ENCODE measurements at regions not wholly inside any gene's neighbourhood (a gene's known extent, or its start where the extent isn't known, plus 50 kb on each side); places are given as distances from the start of the nearest gene placed in this dataset.

GRCh38 chr5:74480201-74480600 is 160.3 kb downstream of the ENC1 start:
- TF ChIP-seq POLR2A (IDR thresholded peaks at IDR 0.05) (no peak), CTCF (IDR thresholded peaks at IDR 0.05) (no peak)
- no peak overlapping the region for H3K4me3 ChIP-seq
- peaks cover 0 to 4% (median 0%) of the 10 kb centered on the region in 9 donors for H3K27me3 ChIP-seq
- intact Hi-C loops (cut with DNase I): no loop called here
- peaks cover 0 to 6% (median 0%) of the 10 kb centered on the region in 12 donors for H3K4me1 ChIP-seq
- no peak overlapping the region for H3K27ac ChIP-seq
- no peak for ATAC-seq
- no peaks in the 10 kb centered on the region for H3K9me3 ChIP-seq
- 58 to 69% (median 67%) methylated on average over 6 of the region's 6 CpGs for WGBS, 4 donors
- DNase-seq: no peak
- H3K36me3 ChIP-seq: no peaks in the 10 kb centered on the region

- Histone ChIP-seq H3K4me3 (no peak overlapping the region), H3K4me1 (peaks cover 0 to 6% (median 0%) of the 10 kb centered on the region in 12 donors), H3K27me3 (peaks cover 0 to 4% (median 0%) of the 10 kb centered on the region in 9 donors), H3K36me3 (no peaks in the 10 kb centered on the region), H3K9me3 (no peaks in the 10 kb centered on the region), H3K27ac (no peak overlapping the region)
- ATAC-seq (no peak), DNase-seq (no peak)
- WGBS, 4 donors: 75 to 87% (median 79%) methylated on average over 5 of the region's 5 CpGs
- TF ChIP-seq CTCF (IDR thresholded peaks at IDR 0.05): no peak
- TF ChIP-seq POLR2A (IDR thresholded peaks at IDR 0.05): no peak
- intact Hi-C loops (cut with DNase I): no loop called here
Measured at GRCh38 chr5:74478328-74478727, 162.2 kb downstream of the ENC1 start.

- intact Hi-C loops (cut with DNase I): no loop called here
- Histone ChIP-seq H3K9me3 (no peaks in the 10 kb centered on the region), H3K27ac (no peak overlapping the region), H3K4me3 (no peak overlapping the region), H3K4me1 (peaks cover 0 to 6% (median 0%) of the 10 kb centered on the region in 12 donors), H3K36me3 (no peaks in the 10 kb centered on the region), H3K27me3 (peaks cover 0 to 4% (median 0%) of the 10 kb centered on the region in 9 donors)
- DNase-seq: no peak
- 73 to 85% (median 80%) methylated on average over 12 of the region's 12 CpGs for WGBS, 4 donors
- TF ChIP-seq POLR2A (IDR thresholded peaks at IDR 0.05) (no peak), CTCF (IDR thresholded peaks at IDR 0.05) (no peak)
- no peak for ATAC-seq
Measured at GRCh38 chr5:74477761-74478160, 162.8 kb downstream of the ENC1 start.

GRCh38 chr5:74476819-74477453 is 163.6 kb downstream of the ENC1 start:
- WGBS, 4 donors: 94 to 96% (median 94%) methylated on average over 7 of the region's 7 CpGs
- Histone ChIP-seq H3K4me3 (no peak overlapping the region), H3K4me1 (peaks cover 0 to 6% (median 0%) of the 10 kb centered on the region in 12 donors), H3K27me3 (peaks cover 0 to 4% (median 0%) of the 10 kb centered on the region in 9 donors), H3K9me3 (no peaks in the 10 kb centered on the region), H3K36me3 (no peaks in the 10 kb centered on the region), H3K27ac (no peak overlapping the region)
- no peak for DNase-seq
- ATAC-seq: no peak
- intact Hi-C loops (cut with DNase I): no loop called here
- TF ChIP-seq CTCF (IDR thresholded peaks at IDR 0.05) (no peak), POLR2A (IDR thresholded peaks at IDR 0.05) (no peak)
